ENCODE measurements at regions not wholly inside any gene's neighbourhood (a gene's known extent, or its start where the extent isn't known, plus 50 kb on each side); places are given as distances from the start of the nearest gene placed in this dataset.

DNA sequence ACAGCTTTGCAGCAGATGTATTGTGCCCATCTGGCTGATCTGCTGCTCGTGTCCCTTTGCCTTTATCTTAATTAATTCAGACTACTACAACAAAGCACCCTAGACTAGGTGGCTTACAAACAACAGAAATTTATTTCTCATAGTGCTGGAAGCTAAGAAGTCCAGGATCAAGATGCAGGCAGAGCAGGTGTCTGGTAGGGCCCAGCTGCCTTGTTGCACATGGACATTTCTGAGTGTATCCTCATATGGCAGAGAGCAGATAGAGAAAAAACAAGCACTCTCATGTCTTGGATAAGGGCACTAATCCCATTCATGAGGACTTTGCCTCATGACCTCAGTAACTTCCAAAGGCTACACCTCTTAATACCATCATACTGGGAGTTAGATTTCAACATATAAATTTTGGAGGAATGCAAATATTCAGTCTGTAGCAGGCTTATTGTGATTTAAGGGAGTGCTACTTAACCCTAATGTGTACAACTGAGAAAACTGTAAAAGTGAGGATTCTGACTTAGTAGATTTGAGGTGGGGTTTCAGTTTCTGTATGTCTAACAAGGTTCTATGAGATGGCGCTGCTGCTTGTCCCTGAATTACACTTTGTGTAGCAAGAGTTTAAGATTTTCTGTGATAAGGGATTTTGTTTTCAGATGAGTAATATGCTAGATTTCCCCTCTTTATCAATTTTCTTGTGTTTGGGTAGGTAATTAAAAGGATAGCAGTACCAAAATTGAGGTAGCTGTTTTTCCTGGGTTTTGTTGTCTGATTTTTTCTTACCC is 473.2 kb upstream of the TECRL start:
- Histone ChIP-seq H3K4me1 (ENCODE audit: insufficient read depth, low read length) (no peaks in the 10 kb centered on the region), H3K36me3 (replicated peaks in 1 of 2; ENCODE audit: control insufficient read depth in 1 of 2, insufficient read depth in 2 of 2, low read length in 2 of 2) (no peaks in the 10 kb centered on the region), H3K27me3 (ENCODE audit: control insufficient read depth in 1 of 2, insufficient read depth in 2 of 2, low read length in 2 of 2) (no peaks in the 10 kb centered on the region), H3K27ac (ENCODE audit: extremely low read length, insufficient read depth, low read length) (no peak overlapping the region), H3K9ac (ENCODE audit: insufficient read depth, low read depth, low read length) (no peak overlapping the region), H3K9me3 (ENCODE audit: low read length) (no peaks in the 10 kb centered on the region), H2AFZ (ENCODE audit: low read length) (no peak overlapping the region), H4K20me1 (ENCODE audit: insufficient read depth, low read length) (no peaks in the 10 kb centered on the region), H3K79me2 (ENCODE audit: insufficient read depth, low read length) (no peaks in the 10 kb centered on the region), H3K4me2 (ENCODE audit: low read depth, low read length) (no peak overlapping the region), H3K4me3 (replicated peaks in 1 of 3; ENCODE audit: insufficient read depth in 1 of 3, low read depth in 2 of 3, low read length in 3 of 3) (no peak overlapping the region)
- no peak for TF ChIP-seq MTA3 (CRISPR knock-in tag; IDR thresholded peaks at IDR 0.05)
- ATAC-seq (no peak), FAIRE-seq (no peak), DNase-seq (ENCODE audit: low spot score) (no peak)
- CTCF ChIA-PET (ENCODE audit: low intra/inter-chr PET ratio, low total read pairs) = no interaction called here
- in situ Hi-C loops (cut with HindIII; ENCODE audit: extremely low pct_ligation_motif_present, low pct_unique_long_range_greater_than_20kb) (no loop called here), intact Hi-C loops (cut with micrococcal nuclease; ENCODE audit: unreplicated experiment) (no loop called here)
- BruUV-seq (replicated peaks) = no TSS peak
- POLR2A ChIA-PET = no interaction called here
- WGBS (ENCODE audit: low lambda C conversion rate) = 3% methylated on average over 2 of the region's 2 CpGs

DNA sequence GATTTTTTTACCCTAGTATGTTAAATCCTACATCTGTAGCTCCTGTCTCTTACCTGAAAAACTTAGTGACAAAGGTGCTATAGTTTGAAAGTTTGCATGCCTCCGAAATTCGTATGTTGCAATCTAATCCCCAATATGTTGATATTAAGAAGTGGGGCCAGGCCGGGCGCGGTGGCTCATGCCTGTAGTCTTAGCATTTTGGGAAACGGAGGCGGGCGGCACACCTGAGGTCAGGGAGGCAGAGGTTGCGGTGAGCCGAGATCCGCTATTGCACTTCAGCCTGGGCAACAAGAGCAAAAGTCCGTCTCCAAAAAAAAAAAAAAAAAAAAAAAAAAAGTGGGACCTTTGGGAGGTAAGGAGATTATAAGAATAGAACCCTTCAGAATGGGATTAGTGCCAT is 471.3 kb upstream of the TECRL start:
- TF ChIP-seq ZMYM3 (CRISPR knock-in tag; IDR thresholded peaks at IDR 0.05) = no peak
- TF ChIP-seq NCOA5 (CRISPR knock-in tag; IDR thresholded peaks at IDR 0.05) = no peak
- no peak for TF ChIP-seq MTF1 (CRISPR knock-in tag; IDR thresholded peaks at IDR 0.05)
- TF ChIP-seq NONO (IDR thresholded peaks at IDR 0.05) = no peak
- no peak for TF ChIP-seq NONO (CRISPR knock-in tag; conservative IDR thresholded peaks at IDR 0.05)
- TF ChIP-seq, protein P1, sequence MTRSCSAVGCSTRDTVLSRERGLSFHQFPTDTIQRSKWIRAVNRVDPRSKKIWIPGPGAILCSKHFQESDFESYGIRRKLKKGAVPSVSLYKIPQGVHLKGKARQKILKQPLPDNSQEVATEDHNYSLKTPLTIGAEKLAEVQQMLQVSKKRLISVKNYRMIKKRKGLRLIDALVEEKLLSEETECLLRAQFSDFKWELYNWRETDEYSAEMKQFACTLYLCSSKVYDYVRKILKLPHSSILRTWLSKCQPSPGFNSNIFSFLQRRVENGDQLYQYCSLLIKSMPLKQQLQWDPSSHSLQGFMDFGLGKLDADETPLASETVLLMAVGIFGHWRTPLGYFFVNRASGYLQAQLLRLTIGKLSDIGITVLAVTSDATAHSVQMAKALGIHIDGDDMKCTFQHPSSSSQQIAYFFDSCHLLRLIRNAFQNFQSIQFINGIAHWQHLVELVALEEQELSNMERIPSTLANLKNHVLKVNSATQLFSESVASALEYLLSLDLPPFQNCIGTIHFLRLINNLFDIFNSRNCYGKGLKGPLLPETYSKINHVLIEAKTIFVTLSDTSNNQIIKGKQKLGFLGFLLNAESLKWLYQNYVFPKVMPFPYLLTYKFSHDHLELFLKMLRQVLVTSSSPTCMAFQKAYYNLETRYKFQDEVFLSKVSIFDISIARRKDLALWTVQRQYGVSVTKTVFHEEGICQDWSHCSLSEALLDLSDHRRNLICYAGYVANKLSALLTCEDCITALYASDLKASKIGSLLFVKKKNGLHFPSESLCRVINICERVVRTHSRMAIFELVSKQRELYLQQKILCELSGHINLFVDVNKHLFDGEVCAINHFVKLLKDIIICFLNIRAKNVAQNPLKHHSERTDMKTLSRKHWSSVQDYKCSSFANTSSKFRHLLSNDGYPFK (CRISPR knock-in tag; IDR thresholded peaks at IDR 0.05; ENCODE audit: borderline replicate concordance) = no peak
- TF ChIP-seq MIER3 (CRISPR knock-in tag; IDR thresholded peaks at IDR 0.05; ENCODE audit: borderline replicate concordance) = no peak
- TF ChIP-seq YEATS4 (CRISPR knock-in tag; IDR thresholded peaks at IDR 0.05; ENCODE audit: borderline replicate concordance) = no peak
- no peak for TF ChIP-seq NFIB (CRISPR knock-in tag; IDR thresholded peaks at IDR 0.05; ENCODE audit: borderline replicate concordance)
- intact Hi-C loops (cut with micrococcal nuclease; ENCODE audit: unreplicated experiment) (no loop called here), in situ Hi-C loops (cut with HindIII; ENCODE audit: extremely low pct_ligation_motif_present, low pct_unique_long_range_greater_than_20kb) (no loop called here)
- Histone ChIP-seq H3K27me3 (ENCODE audit: control insufficient read depth in 1 of 2, insufficient read depth in 2 of 2, low read length in 2 of 2) (no peaks in the 10 kb centered on the region), H3K27ac (ENCODE audit: extremely low read length, insufficient read depth, low read length) (no peak overlapping the region), H3K79me2 (ENCODE audit: insufficient read depth, low read length) (no peaks in the 10 kb centered on the region), H4K20me1 (ENCODE audit: insufficient read depth, low read length) (no peaks in the 10 kb centered on the region), H3K4me2 (ENCODE audit: low read depth, low read length) (no peak overlapping the region), H2AFZ (ENCODE audit: low read length) (no peak overlapping the region), H3K9ac (ENCODE audit: insufficient read depth, low read depth, low read length) (no peak overlapping the region), H3K36me3 (replicated peaks in 1 of 2; ENCODE audit: control insufficient read depth in 1 of 2, insufficient read depth in 2 of 2, low read length in 2 of 2) (no peaks in the 10 kb centered on the region), H3K4me1 (ENCODE audit: insufficient read depth, low read length) (no peaks in the 10 kb centered on the region), H3K9me3 (ENCODE audit: low read length) (no peaks in the 10 kb centered on the region), H3K4me3 (replicated peaks in 1 of 3; ENCODE audit: insufficient read depth in 1 of 3, low read depth in 2 of 3, low read length in 3 of 3) (no peak overlapping the region)
- WGBS (ENCODE audit: low lambda C conversion rate) = 64% methylated on average over 12 of the region's 12 CpGs
- ATAC-seq (no peak), DNase-seq (ENCODE audit: low spot score) (no peak), FAIRE-seq (no peak)
- CTCF ChIA-PET (ENCODE audit: low intra/inter-chr PET ratio, low total read pairs) = no interaction called here
- no TSS peak for BruUV-seq (replicated peaks)
- POLR2A ChIA-PET = no interaction called here

All from HepG2 (cell line).